HG03342 (cell line): ENCODE measurements at regions not wholly inside any gene's neighbourhood (a gene's known extent, or its start where the extent isn't known, plus 50 kb on each side); places are given as distances from the start of the nearest gene placed in this dataset.
"Not testable (repeated sequence)": the region's sequence is repeated elsewhere in the genome, so short reads cannot be mapped to it uniquely, and the experiment has no call there.

Experiments
- ATAC-seq: cut with Tn5 transposase; IDR thresholded peaks from one replicate; pipeline ENCODE4 v1.9.1; 2021; ENCODE audit warnings: mild to moderate bottlenecking, moderate library complexity; ENCODE audit not compliant: unreplicated experiment

GRCh38 chr7:98727146-98727709, 110.1 kb downstream of the NPTX2 start:
- ATAC-seq = no peak

DNA sequence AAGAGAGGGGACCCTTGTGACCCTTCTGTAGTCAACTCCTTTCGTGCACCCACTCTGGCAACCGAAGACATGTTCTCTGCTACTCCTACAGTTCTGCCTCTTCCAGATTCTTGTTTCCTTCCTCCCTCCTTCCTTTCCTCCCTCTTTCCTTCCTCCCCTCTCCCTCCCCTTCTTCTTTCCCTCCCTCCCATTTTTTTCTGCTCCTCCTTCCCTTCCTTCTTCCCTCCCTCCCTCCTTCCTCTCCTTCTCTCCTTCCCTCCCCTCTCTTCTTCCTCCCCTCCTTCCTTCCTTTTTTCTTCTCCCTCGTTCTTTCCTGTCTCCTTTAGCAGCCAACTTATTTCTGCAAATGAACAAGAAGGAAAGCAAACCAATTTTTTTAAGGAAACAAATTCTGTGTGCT, 111.5 kb downstream of the NPTX2 start:
- no peak for ATAC-seq

GRCh38 chr7:98729121-98729520, 112.0 kb downstream of the NPTX2 start:
- ATAC-seq = no peak

DNA sequence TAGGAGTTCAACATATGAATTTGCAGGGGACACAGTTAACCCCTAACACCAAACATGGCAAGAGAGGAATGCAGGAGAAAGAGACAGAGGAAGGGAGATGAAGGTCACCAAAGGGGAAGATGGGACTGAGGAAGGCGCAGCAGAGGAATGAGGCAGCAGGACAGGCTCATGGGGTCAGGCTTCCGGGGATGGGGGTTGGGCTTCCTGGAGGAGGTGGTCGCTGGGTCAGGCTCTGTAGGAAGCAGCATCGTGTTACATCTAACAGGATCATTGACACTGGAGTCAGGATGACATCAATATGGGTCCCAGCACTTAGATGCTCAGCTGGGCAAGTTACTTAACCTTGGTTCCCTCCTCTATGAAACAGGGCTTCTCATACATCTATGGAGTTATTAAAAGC, 113.2 kb downstream of the NPTX2 start:
- no peak for ATAC-seq

DNA sequence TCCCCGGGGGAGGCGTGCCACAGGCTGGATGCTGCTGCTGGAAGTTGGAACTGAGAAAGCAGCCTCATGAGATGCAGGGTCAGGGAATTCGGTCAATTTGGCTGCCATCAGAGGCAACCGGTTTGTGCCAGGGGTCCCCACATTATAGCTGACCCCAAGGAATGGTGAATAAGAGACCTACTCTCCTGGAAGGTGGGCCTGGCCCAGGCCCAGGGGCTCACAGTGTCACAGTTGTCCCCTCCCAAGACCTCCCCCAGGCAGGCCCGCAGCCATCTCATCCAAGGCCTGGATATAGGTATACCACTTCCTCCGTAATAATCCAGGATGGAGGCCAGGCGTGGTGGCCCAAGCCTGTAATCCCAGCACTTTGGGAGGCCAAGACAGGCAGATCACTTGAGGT, 114.6 kb downstream of the NPTX2 start:
- ATAC-seq = no peak

GRCh38 chr7:98733036-98733435, 116.0 kb downstream of the NPTX2 start:
- ATAC-seq = peak; percentile 63

DNA sequence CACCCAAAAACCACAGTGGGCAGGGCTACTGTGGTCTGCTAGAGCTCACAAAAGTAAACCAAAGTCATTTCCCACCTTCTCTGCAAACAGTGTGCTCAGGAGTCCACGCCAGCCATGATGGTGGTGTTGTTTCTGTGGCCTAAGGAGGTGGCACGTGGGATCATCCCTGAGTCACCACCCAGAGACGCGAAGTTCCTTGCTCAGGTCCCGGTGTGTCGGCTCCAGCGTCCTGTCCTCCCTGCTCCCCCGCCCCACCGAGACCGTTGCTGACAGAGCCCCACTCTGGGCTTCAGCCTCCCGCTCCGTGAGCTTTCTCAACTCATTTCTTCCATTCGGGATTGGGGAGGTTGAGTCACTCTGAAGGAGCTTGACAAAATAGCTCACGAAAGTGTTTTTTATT, 118.7 kb downstream of the NPTX2 start:
- no peak for ATAC-seq

DNA sequence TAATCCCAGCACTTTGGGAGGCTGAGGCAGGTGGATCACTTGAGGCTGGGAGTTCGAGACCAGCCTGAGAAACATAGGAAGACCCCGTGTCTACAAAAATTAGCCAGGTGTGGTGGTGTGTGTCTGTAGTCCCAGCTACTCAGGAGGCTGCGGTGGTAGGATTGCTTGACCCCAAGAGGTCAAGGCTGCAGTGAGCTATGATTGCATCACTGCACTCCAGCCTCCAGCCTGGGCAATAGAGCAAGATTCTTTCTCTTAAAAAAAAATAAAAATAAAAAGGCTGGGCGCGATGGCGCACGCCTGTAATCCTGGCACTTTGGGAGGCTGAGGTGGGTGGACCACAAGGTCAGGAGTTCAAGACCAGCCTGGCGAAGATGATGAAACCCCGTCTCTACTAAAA, 119.4 kb downstream of the NPTX2 start:
- not testable (repeated sequence) for ATAC-seq

GRCh38 chr7:98737176-98737575, 120.1 kb downstream of the NPTX2 start:
- no peak for ATAC-seq

- no peak for ATAC-seq
Observed at GRCh38 chr7:98740643-98741042, 123.6 kb downstream of the NPTX2 start.

- peak; percentile 55 for ATAC-seq
Observed at GRCh38 chr7:98745722-98746318, 124.0 kb downstream of the TMEM130 start.

GRCh38 chr7:98748090-98748489, 121.7 kb downstream of the TMEM130 start:
- ATAC-seq = no peak

DNA sequence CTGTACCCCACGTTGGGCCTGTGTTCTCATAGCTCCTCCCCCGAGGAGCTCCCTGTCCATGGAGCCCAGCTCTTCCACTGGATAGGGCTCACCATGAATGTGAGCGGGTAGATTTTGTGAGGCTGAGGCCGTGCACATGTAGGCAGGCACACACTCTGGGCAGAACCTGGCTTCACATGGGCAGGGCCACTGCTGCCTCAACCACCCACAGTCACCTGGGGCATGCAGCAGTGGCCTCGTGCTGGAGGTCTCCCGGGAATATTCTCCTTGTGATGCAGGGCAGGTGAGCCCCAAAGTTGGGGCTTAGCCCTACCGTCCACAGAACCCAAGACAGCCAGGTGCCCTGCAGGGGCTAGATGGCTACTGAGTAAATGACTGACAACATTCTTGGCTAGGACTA, 116.6 kb downstream of the TMEM130 start:
- no peak for ATAC-seq

- no peak for ATAC-seq
Observed at GRCh38 chr7:98753989-98754479, 115.8 kb downstream of the TMEM130 start.

DNA sequence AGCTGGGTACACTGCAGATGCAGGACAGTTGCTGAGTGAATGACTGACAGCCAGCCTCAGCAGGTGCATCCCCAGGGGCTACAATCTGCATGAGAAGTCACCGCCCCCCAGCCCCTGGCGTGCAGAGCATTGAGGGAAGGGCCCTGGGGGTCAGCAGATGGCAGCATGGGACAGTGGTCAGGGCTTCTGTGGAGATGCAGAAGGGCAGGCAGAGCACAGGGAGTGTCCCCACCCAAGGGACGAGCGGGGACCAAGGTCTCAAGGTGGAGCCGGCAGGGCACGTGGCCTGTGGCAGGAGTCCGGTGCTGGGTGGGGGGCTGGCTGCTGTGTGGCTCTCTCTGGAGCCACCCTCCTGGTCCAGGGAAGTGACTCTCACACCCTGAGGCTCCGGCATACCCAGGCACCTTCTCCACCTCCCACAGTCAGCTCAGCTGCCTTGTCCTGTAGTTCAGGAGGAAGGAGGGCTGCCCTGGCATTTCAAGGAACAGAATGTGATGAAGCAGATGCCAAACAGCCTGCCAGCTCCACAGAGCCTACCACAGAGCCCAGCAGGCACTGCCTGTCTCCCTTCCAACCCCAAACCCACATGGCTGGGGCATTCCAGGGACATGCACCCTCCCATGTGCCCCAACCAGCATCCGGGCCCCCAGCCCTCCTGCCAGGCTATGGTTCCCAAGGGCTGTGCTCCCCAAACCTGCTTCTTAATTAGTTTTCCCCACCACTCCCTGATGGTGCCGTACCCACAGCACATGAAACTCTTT, 114.5 kb downstream of the TMEM130 start:
- ATAC-seq = no peak

- no peak for ATAC-seq
Observed at GRCh38 chr7:98758157-98758556, 111.7 kb downstream of the TMEM130 start.

- ATAC-seq = no peak
Observed at GRCh38 chr7:98760201-98760651, 109.6 kb downstream of the TMEM130 start.

DNA sequence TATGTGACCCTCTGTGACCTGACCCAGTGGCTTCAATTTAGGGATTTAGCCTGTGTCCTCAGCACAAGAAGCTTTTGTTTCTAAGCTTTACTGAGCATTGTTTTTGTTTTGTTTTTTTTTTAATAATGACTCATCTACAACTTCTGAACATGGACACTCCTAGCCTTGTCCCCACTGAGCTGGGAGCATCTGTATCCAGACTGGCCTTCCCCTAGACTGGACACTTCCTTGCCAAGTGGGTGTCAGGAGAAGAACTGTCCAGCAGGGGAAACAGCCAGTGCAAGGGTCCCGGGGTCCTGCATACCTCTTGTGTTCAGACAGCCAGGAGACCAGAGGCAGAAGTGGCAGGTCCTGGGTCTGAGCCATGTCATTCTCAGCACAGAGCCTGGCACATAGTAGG, 108.6 kb downstream of the TMEM130 start:
- ATAC-seq = no peak

DNA sequence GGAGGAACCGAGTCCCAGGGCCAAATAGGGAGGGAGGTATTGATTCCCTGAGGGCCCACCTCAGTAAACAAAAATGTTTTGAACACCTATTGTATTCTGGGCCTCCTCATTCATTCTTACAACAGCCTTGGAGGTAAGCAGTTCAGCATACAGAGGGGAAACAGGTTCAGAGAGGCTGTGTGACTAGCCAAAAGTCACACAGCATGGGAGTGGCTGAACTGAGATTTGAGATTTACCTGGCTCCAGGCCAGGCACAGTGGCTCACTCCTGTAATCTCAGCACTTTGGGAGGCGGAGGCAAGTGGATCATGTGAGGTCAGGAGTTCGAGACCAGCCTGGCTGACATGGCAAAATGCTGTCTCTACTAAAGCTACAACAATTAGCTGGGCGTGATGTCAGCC, 107.2 kb downstream of the TMEM130 start:
- ATAC-seq = no peak

DNA sequence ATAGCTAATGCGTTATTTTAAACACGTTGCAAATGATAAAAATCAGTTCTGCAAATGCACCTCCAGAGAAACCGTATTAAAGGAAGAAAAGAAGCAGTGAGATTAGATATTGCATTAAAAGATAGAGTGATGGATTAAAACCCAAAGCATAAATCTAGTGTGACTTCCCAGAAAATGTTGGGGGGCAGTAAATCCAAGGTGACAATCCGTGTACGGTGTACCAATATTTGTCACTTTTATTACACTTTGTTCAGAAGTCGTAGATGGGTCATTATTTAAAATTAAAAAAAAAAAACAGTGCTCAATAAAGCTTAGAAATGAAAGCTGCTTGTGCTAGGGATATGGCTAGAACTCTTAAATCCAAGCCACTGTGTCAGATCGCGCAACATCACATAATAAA, 106.4 kb downstream of the TMEM130 start:
- ATAC-seq = no peak

GRCh38 chr7:98764946-98765345, 104.9 kb downstream of the TMEM130 start:
- no peak for ATAC-seq

GRCh38 chr7:98770085-98770484, 99.7 kb downstream of the TMEM130 start:
- ATAC-seq = not testable (repeated sequence)
